ENCODE measurements at regions not wholly inside any gene's neighbourhood (a gene's known extent, or its start where the extent isn't known, plus 50 kb on each side); places are given as distances from the start of the nearest gene placed in this dataset.
A peak's percentile ranks its signal among the peaks of the same experiment; 100 is the strongest.
"Not testable (repeated sequence)": the region's sequence is repeated elsewhere in the genome, so short reads cannot be mapped to it uniquely, and the experiment has no call there.

DNA sequence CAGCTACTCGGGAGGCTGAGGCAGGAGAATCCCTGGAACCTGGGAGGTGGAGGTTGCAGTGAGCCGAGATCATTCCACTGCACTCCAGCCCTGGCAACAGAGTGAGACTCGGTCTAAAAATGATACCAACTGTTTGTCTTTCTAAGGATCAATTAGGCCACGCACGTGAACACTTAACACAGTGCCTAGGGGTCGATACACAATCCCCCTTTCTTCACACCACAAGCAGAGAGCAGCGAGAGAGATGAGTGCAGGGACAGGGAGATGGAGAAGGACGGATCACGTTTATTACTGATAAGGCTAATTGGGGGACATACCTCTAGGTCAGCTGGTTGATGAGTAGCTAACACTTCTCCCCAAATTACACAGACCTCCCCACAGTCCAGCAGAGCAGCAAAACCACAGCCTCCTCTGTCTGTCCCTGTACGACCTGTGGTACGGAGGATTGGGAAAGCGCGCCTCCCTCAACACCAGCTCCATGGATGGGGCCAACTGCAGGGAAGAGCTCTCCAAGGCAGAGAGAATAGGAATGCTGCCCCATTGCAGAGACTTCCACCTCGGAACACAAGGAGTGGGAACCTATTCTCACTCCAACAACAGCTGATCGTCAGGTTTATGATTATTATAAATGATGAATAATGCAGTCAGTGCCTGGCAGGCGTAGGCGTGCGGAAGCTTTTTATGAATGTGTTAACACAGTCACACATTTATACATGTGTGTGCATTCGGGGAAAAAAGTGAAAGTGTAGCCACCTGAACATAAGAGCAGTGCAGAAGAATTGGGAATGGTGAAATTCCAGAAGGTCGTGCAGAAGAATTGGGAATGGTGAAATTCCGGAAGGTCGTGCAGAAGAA, 155.1 kb downstream of the C16orf95 start:
- H3K9me2 ChIP-seq (ENCODE audit: insufficient read depth, low read length), result no peaks in the 10 kb centered on the region
- no peak overlapping the region for H2AFZ ChIP-seq (ENCODE audit: low read length)
- no peak overlapping the region for H3K27ac ChIP-seq (ENCODE audit: low read depth, low read length, poor library complexity, severe bottlenecking)
- H3K9me3 ChIP-seq (ENCODE audit: low read length), result no peaks in the 10 kb centered on the region
- H3K4me3 ChIP-seq (ENCODE audit: low read depth, low read length, poor library complexity, severe bottlenecking), result no peak overlapping the region
- DNase-seq (ENCODE audit: low spot score), result peak; percentile 18
- TF ChIP-seq EZH2phosphoT487 (IDR thresholded peaks at IDR 0.05; ENCODE audit: borderline replicate concordance, low read depth, low read length), result no peak
- TF ChIP-seq, protein P1, sequence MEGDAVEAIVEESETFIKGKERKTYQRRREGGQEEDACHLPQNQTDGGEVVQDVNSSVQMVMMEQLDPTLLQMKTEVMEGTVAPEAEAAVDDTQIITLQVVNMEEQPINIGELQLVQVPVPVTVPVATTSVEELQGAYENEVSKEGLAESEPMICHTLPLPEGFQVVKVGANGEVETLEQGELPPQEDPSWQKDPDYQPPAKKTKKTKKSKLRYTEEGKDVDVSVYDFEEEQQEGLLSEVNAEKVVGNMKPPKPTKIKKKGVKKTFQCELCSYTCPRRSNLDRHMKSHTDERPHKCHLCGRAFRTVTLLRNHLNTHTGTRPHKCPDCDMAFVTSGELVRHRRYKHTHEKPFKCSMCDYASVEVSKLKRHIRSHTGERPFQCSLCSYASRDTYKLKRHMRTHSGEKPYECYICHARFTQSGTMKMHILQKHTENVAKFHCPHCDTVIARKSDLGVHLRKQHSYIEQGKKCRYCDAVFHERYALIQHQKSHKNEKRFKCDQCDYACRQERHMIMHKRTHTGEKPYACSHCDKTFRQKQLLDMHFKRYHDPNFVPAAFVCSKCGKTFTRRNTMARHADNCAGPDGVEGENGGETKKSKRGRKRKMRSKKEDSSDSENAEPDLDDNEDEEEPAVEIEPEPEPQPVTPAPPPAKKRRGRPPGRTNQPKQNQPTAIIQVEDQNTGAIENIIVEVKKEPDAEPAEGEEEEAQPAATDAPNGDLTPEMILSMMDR (conservative IDR thresholded peaks at IDR 0.05; ENCODE audit: low read length), result no peak
- ChIA-PET POLR2A (interaction anchor here (0.6 kb wide), 1 partner anchor 713 kb away, joined by 3 read pairs; no protein-coding TSS in a partner anchor), CTCF (ENCODE audit: unreplicated experiment) (no interaction called here)
- H3K36me3 ChIP-seq (ENCODE audit: insufficient read depth, low read length), result no peaks in the 10 kb centered on the region
- no peaks in the 10 kb centered on the region for H3K79me2 ChIP-seq (ENCODE audit: insufficient read depth, low read depth, low read length)
- no peaks in the 10 kb centered on the region for H4K20me1 ChIP-seq (ENCODE audit: insufficient read depth, low read length)
- H3K4me2 ChIP-seq (ENCODE audit: low read length), result no peak overlapping the region
- H3K4me1 ChIP-seq (ENCODE audit: insufficient read depth, low read length, poor library complexity, severe bottlenecking), result no peaks in the 10 kb centered on the region
- intact Hi-C loops (cut with micrococcal nuclease; ENCODE audit: unreplicated experiment), result no loop called here
- no TSS peak for BruUV-seq (replicated peaks)

DNA sequence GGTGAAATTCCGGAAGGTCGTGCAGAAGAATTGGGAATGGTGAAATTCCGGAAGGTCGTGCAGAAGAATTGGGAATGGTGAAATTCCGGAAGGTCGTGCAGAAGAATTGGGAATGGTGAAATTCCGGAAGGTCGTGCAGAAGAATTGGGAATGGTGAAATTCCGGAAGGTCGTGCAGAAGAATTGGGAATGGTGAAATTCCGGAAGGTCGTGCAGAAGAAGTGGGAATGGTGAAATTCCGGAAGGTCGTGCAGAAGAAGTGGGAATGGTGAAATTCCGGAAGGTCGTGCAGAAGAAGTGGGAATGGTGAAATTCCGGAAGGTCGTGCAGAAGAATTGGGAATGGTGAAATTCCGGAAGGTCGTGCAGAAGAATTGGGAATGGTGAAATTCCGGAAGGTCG, 154.4 kb downstream of the C16orf95 start:
- BruUV-seq (replicated peaks); H3K9me3 ChIP-seq (ENCODE audit: low read length); intact Hi-C loops (cut with micrococcal nuclease; ENCODE audit: unreplicated experiment); H3K4me1 ChIP-seq (ENCODE audit: insufficient read depth, low read length, poor library complexity, severe bottlenecking); H3K4me2 ChIP-seq (ENCODE audit: low read length); H3K9me2 ChIP-seq (ENCODE audit: insufficient read depth, low read length); H3K79me2 ChIP-seq (ENCODE audit: insufficient read depth, low read depth, low read length); H2AFZ ChIP-seq (ENCODE audit: low read length); POLR2A ChIA-PET; H3K36me3 ChIP-seq (ENCODE audit: insufficient read depth, low read length); CTCF ChIA-PET (ENCODE audit: unreplicated experiment); DNase-seq (ENCODE audit: low spot score); H4K20me1 ChIP-seq (ENCODE audit: insufficient read depth, low read length); H3K4me3 ChIP-seq (ENCODE audit: low read depth, low read length, poor library complexity, severe bottlenecking); H3K27ac ChIP-seq (ENCODE audit: low read depth, low read length, poor library complexity, severe bottlenecking): not testable (repeated sequence)

DNA sequence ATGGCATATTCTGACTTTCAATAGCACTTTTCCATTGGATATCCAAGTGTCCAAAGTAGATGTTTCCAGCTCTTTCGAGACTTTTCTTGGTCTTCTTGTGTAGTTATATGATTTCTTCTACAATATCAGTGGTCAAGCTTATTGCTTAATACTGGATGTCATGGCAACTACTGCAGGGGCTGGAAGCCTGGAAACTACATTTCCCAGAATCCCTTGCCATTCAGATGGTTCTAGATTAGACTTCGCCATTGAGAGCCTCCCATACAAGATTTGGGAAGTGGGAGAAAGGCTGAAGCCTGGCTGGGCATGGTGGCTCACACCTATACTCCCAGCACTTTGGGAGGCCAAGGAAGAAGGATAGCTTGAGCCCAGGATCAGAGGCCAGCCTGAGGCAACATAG, 153.6 kb downstream of the C16orf95 start:
- CTCF ChIA-PET (ENCODE audit: unreplicated experiment), result no interaction called here
- no peaks in the 10 kb centered on the region for H3K9me3 ChIP-seq (ENCODE audit: low read length)
- H3K27ac ChIP-seq (ENCODE audit: low read depth, low read length, poor library complexity, severe bottlenecking), result no peak overlapping the region
- no peak overlapping the region for H3K4me2 ChIP-seq (ENCODE audit: low read length)
- H2AFZ ChIP-seq (ENCODE audit: low read length), result no peak overlapping the region
- H3K4me3 ChIP-seq (ENCODE audit: low read depth, low read length, poor library complexity, severe bottlenecking), result no peak overlapping the region
- intact Hi-C loops (cut with micrococcal nuclease; ENCODE audit: unreplicated experiment), result no loop called here
- no peaks in the 10 kb centered on the region for H3K4me1 ChIP-seq (ENCODE audit: insufficient read depth, low read length, poor library complexity, severe bottlenecking)
- POLR2A ChIA-PET, result no interaction called here
- no peaks in the 10 kb centered on the region for H3K36me3 ChIP-seq (ENCODE audit: insufficient read depth, low read length)
- no peaks in the 10 kb centered on the region for H3K79me2 ChIP-seq (ENCODE audit: insufficient read depth, low read depth, low read length)
- no peaks in the 10 kb centered on the region for H4K20me1 ChIP-seq (ENCODE audit: insufficient read depth, low read length)
- H3K9me2 ChIP-seq (ENCODE audit: insufficient read depth, low read length), result no peaks in the 10 kb centered on the region
- no TSS peak for BruUV-seq (replicated peaks)
- no peak for DNase-seq (ENCODE audit: low spot score)
- TF ChIP-seq EZH2phosphoT487 (IDR thresholded peaks at IDR 0.05; ENCODE audit: borderline replicate concordance, low read depth, low read length), result no peak
- TF ChIP-seq, protein P1 (conservative IDR thresholded peaks at IDR 0.05; ENCODE audit: low read length), result no peak

Data from OCI-LY7 (cell line).